ENCODE measurements at regions not wholly inside any gene's neighbourhood (a gene's known extent, or its start where the extent isn't known, plus 50 kb on each side); places are given as distances from the start of the nearest gene placed in this dataset.

DNA sequence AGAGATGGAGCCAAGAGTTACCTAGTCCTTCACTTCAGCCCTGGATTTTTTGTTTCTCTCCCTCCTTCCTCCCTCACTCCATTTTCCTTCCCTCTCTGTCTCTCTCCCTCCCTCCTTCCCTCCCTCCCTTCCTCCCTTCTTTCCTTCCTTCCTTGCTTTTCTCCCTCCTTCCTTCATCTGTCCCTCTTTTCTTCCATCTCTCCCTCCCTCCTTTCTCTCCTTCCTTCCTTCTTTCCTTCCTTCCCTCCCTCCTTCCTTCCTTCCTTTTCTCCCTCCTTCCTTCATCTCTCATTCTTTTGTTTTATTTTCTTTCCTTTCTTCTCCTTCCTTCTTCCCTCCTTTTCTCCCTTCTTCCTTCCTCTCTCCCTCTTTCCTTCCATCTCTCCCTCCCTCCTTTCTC is 283.5 kb downstream of the MAF start:
- no peak for TF ChIP-seq CTCF (IDR thresholded peaks at IDR 0.05; ENCODE audit: insufficient read depth, low read length, poor library complexity, severe bottlenecking)
- Histone ChIP-seq H3K27me3 (ENCODE audit: control insufficient read depth, insufficient read depth, low read length) (no peaks in the 10 kb centered on the region), H3K36me3 (ENCODE audit: control insufficient read depth, insufficient read depth, low read length) (no peaks in the 10 kb centered on the region), H3K4me3 (ENCODE audit: low read depth, low read length) (no peak overlapping the region)
- no peak for DNase-seq (ENCODE audit: low read depth)

GRCh38 chr16:79316004-79316458 is 284.5 kb downstream of the MAF start:
- Histone ChIP-seq H3K4me3 (ENCODE audit: low read depth, low read length) (no peak overlapping the region), H3K36me3 (ENCODE audit: control insufficient read depth, insufficient read depth, low read length) (no peaks in the 10 kb centered on the region), H3K27me3 (ENCODE audit: control insufficient read depth, insufficient read depth, low read length) (no peaks in the 10 kb centered on the region)
- TF ChIP-seq CTCF (IDR thresholded peaks at IDR 0.05; ENCODE audit: insufficient read depth, low read length, poor library complexity, severe bottlenecking), result no peak
- DNase-seq (ENCODE audit: low read depth), result no peak

DNA sequence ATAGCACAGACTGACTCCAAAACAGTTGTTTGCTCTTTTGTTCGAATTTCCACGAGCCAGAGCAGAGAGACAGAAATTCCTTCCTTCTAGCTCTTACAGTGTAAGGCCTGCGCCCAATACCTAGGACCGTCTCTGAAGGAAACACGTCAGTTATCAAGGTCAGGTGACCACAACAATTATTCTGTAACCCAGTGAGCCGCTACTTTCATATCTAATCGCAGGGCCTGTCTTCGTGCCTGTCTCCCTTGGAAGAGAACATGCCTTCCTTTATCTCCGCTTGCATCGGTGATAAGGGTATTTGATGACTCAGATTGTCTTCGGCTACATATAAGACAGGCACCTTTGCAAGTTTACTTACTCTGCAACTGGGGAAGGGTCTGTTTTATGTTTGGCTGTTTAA is 288.0 kb downstream of the MAF start:
- DNase-seq (ENCODE audit: low read depth), result no peak
- TF ChIP-seq CTCF (IDR thresholded peaks at IDR 0.05; ENCODE audit: insufficient read depth, low read length, poor library complexity, severe bottlenecking), result no peak
- Histone ChIP-seq H3K36me3 (ENCODE audit: control insufficient read depth, insufficient read depth, low read length) (no peaks in the 10 kb centered on the region), H3K4me3 (ENCODE audit: low read depth, low read length) (no peak overlapping the region), H3K27me3 (ENCODE audit: control insufficient read depth, insufficient read depth, low read length) (no peaks in the 10 kb centered on the region)

GRCh38 chr16:79310710-79311109 is 289.8 kb downstream of the MAF start:
- no peak for DNase-seq (ENCODE audit: low read depth)
- H3K4me3 ChIP-seq (ENCODE audit: low read depth, low read length), result no peak overlapping the region
- no peaks in the 10 kb centered on the region for H3K27me3 ChIP-seq (ENCODE audit: control insufficient read depth, insufficient read depth, low read length)
- TF ChIP-seq CTCF (IDR thresholded peaks at IDR 0.05; ENCODE audit: insufficient read depth, low read length, poor library complexity, severe bottlenecking), result no peak
- no peaks in the 10 kb centered on the region for H3K36me3 ChIP-seq (ENCODE audit: control insufficient read depth, insufficient read depth, low read length)

- TF ChIP-seq CTCF (IDR thresholded peaks at IDR 0.05; ENCODE audit: insufficient read depth, low read length, poor library complexity, severe bottlenecking), result no peak
- no peak for DNase-seq (ENCODE audit: low read depth)
- Histone ChIP-seq H3K36me3 (ENCODE audit: control insufficient read depth, insufficient read depth, low read length) (no peaks in the 10 kb centered on the region), H3K4me3 (ENCODE audit: low read depth, low read length) (no peak overlapping the region), H3K27me3 (ENCODE audit: control insufficient read depth, insufficient read depth, low read length) (no peaks in the 10 kb centered on the region)
Measured at GRCh38 chr16:79309606-79310005, 290.9 kb downstream of the MAF start.

DNA sequence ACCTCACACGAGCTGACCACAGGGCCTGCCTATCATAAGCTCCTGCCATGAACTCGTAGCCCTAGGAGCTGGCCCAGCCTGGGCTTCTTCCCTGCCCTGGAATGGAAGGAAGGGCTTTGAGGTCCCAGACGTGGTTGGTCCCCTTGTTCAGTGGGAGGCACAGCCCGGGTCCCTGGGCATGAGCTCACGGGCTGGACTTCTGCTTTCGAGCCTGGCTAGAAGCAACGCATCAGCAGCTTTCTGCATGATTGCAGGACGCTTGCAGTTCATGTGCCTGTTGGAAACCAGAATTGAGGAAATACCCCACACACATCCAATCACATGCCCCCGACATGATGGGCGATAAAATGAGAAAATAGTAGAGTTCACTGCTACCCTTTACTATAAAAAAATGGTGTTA is 293.3 kb downstream of the MAF start:
- no peaks in the 10 kb centered on the region for H3K27me3 ChIP-seq (ENCODE audit: control insufficient read depth, insufficient read depth, low read length)
- no peak for TF ChIP-seq CTCF (IDR thresholded peaks at IDR 0.05; ENCODE audit: insufficient read depth, low read length, poor library complexity, severe bottlenecking)
- no peak for DNase-seq (ENCODE audit: low read depth)
- no peaks in the 10 kb centered on the region for H3K36me3 ChIP-seq (ENCODE audit: control insufficient read depth, insufficient read depth, low read length)
- no peak overlapping the region for H3K4me3 ChIP-seq (ENCODE audit: low read depth, low read length)
